HG03565 (cell line): ENCODE measurements at regions not wholly inside any gene's neighbourhood (a gene's known extent, or its start where the extent isn't known, plus 50 kb on each side); places are given as distances from the start of the nearest gene placed in this dataset.

Experiments used
- ATAC-seq: cut with Tn5 transposase; IDR thresholded peaks from one replicate; pipeline ENCODE4 v1.9.1; 2021; ENCODE audit warnings: mild to moderate bottlenecking, moderate library complexity; ENCODE audit not compliant: unreplicated experiment

- no peak for ATAC-seq
Measured at GRCh38 chr5:38101897-38102296, 156.5 kb upstream of the EGFLAM start.

DNA sequence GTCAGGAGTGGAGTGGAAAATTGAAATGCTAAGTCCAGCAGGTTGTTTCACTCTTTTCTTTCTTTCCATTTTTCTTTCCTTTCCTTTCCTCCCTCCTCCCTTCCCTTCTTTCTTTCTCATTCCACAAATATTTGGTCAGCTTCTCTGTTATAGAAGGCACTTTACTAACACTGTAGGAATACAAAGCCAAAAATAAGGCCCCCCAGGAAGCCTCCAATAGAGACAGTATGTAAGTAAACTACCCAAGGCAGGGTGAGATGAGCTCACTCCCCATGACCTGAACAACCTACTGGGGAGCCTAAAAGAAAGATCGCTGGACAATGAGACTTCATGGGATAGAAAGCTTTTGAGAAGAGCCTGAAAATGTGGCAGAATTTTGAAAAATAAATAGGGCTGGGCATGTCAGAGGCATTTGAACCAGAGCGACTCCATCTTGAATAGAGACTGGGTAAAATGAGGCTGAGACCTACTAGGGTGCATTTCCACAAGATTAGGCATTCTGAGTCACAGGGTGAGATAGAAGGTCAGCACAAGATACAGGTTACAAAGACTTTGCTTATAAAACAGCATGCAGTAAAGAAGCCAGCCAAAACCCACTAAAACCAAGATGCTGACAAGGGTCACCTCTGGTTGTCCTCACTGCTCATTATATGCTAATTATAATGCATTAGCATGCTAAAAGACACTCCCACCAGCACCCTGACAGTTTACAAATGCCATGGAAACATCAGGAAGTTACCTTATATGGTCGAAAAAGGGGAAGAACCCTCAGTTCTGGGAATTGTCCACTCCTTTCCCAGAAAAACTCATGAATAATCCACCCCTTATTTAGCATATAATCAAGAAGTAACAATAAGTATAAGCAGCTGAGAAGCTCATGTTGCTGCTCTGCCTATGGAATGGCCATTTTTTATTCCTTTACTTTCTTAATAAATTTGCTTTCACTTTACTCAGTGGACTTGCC is 158.9 kb upstream of the EGFLAM start:
- ATAC-seq: no peak

DNA sequence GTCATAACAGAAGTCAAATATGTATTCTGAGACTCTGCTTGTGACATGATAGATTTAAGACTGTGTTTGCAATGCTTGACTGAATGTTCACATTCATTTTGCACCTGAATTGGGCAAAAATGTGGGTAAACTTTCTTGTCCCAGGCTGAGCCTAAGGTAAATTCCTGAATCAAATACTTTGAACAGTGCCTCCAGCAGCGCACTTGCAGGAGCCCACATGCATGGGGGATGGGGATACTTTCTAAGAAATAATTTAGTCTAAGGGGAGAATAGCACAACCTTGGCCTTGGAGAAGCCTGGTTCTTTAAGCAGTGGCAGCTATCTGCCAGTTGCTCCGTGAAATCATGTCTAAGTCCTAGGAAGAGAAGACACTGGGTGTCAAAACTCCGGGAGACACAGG is 163.5 kb upstream of the EGFLAM start:
- no peak for ATAC-seq

- ATAC-seq: no peak
Measured at GRCh38 chr5:38093855-38094254, 164.5 kb upstream of the EGFLAM start.

DNA sequence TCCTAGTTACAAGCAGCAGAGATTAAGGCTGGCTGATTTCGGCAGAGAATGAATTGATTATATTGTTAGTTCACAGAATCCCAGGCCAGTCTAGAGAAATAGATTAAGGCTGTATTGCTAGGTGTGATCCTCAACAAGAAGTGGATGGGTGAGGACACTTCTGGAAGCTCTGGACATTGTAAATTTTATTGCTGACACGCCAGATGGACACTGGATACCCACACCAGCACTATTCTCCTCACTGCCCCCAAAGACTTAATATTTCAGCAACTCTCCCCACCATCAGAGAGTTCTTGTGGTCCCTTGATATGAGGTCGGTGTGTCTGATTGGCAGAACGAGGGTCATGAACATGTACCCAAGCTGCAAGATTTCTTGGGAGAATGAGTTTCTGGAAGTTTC is 171.6 kb upstream of the EGFLAM start:
- no peak for ATAC-seq

DNA sequence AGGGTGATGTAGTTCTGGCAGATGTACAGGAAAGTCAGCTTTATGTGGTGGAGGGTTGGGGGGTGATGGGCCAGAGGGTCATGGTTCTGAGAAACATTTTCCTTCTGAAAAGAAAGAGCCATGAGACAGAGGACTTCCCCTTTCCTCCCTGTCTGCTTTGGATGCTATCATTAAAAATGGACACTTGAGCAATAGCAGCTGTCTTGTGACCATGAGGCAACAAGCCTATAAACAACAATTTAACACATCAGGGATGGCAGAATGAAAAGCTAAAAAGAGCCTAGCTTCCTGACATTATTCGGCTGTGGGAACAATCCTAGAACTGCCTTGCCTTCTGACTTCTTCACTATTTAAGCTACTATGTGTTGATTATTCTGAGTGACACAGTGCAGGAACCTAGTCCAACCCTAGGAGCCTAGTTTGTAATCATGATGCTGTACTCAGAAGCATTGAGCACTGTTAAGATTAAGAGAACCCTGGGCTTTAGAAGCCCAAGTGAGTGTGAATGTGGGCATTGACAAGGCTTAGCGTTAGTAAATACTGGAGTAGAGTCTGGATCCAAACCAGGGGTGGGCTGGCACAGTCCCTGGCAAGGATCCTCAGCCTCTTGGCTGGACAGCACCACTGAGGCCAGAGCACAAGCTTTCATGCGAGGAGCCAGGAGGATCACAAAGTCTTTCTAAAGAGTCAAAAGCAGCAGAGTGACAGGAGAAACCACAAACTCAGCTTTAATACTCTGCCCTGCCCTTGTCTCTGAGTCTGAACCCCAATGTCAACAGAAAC is 178.5 kb upstream of the EGFLAM start:
- no peak for ATAC-seq

GRCh38 chr5:38078161-38078560 is 180.2 kb upstream of the EGFLAM start:
- ATAC-seq: no peak

DNA sequence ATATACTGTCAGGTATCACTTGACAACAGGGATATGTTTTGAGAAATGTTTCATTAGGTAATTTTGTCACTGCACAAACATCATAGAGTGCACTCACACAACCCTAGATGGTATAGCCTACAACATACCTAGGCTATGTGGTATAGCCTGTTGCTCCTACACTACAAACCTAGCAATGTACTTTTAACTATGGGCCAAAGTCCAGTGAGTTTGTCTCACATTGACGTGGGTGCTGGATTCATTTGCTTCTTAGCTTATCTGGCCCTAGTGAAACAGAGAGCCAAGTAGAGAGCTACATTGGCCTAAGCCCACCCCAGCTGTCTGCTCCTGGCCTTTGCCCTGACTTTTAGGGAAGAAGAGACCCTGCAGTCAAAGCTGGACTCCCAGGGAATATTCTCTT is 180.7 kb upstream of the EGFLAM start:
- no peak for ATAC-seq

DNA sequence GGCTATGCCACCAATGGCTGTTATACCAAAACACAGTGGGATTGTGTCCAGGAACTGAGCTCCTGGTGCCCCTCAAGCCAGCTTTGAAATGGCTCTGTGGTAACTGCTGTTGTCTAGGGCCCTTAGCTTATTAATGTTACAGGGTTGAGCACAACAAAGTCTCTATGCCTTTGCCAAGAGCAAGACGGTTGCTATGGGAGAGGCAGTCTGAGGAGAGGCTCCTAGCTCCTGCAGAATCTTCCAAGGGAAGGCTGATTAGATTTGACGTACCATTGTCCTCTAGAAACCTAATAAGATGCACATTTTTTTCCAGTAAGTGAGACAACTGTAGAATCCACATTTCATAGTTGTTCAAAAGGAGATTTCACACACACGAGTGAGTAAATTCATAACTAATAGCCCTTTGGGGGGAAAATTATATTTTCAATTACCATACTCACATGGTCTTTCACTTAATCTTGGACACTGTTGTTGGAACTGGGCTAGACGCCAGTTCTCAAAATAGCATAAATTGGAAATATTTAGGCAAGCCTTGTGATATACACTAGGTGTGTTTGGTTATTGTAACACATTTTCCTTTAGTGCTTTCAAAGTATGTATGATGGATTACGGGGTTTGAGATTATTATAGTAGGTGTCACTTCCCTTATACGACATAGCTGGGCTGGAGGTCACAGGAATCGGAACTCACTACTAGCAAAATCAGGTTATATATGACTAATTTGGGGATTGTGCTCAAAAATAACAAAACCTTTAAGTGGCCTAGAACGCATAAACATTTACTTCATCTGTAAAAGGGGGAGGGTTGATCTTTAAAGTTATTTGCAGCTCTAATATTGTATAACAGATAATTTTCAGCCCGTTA is 186.3 kb upstream of the EGFLAM start:
- ATAC-seq: no peak

DNA sequence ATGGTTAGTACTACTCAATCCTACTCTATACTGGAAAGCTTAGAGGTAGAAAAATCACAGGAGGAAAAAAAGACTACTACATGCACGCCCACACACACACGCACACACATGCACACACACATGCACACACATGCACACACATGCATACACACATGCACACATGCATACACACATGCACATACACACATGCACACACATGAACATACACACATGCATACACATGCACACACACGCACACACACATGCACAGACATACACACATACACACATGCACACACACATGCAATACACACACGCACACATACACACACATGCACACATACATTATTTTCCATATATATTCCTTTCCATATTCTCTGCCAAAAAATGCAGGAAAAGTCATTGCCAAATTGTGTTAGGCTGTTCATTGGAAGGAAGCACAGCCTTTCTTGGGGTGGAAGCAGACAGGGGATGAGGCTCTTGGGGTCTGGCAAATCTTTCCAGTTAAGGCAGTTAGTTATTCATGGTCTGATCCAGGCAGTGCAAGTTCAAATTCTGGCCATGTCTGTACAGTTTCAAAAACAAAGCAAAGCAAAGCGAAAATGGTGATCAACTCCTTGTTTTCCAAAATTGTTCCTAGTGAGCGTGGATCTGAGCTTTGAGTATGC is 187.9 kb upstream of the EGFLAM start:
- no peak for ATAC-seq

DNA sequence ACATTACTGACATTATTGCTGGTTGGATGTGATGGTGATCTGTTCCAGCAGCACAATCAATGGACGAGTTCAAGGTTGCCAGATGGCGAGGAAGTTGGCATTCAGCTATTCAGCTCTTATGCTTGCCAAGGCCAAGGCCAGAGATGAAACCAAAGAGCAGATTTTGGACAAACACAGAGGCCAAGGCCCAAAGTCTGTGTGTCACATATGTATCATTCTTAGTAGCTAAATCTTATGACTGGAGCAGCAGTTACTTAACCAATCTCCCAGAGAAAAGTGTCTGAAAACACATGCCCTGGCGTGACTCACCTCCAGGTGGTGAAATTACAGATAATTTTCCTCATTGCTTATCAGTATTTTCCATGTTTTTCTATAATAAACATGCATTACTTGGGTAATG is 189.0 kb upstream of the EGFLAM start:
- no peak for ATAC-seq

DNA sequence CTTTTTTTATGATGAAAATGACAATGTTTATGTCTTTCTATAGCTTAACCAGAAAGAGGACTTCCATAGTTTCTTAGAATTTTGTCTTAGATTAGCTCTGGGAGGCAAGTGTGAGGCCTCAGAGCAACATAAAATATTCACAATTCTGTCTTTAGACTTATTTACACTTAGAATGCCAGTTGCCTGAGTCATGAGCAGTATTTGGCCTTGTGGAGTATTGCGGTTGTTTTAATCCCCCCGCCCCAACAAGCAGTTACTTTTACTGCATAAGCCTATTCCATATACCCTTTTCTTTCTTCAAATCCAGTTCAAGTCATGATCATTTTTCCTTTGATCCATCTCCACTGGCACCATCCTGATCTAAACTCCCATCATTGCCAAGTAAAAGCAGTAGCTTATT is 198.0 kb upstream of the EGFLAM start:
- no peak for ATAC-seq

- ATAC-seq: no peak
Measured at GRCh38 chr5:38059876-38060275, 198.5 kb upstream of the EGFLAM start.

DNA sequence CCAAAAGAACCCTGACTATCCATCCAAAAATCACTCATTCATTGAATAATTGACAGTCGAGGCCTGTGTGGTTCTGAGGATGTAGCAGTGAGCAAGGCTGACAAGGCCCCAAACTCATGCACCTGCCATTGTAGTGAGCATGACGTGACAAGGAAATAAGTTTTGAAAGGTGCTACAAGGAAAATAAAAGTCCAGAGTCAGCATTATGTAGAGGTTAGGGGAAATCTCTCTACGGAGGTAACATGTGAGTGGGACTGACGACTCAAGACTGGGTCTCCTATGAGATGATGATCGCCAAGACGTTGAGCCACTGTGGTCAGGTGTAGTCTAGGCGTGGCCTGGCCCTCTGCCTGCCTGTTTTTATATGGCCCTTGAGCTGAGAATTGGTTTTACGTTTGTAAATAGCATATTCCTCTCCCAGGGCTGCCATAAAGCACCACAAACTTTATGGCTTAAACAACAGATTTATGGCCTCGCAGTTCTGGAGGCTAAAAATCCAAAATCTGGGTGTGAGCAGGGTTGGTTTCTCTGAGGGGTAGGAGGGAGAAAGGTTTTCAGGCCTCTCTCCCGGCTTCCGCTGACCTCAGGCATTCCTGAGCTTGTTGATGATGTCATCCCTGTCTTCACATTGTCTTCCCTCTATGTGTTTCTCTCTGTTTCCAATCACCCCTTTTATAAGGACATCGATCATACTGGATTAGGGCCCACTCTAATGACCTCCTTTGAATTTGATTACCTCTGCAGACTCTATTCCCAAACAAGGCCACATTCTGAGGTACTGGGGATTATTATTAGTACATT is 206.4 kb upstream of the EGFLAM start:
- ATAC-seq: no peak

DNA sequence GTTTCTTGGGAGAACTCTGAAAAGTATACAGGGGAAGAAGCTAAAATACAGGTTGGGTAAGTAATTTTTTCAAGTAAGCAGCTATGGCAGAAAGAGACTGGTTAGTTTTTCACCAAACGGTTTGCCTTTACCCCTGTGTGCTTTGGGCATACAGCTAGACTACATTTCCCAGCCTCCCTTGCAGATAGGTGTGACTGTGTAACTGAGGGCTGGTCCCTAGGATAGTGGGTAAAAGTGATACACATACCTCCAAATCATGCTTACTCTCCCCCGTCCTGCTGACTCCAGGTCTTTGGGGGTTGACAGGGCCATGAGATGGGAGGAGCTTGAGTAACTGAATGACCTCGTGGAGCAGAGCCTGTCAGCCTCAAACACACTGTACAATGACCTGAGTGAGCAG is 208.6 kb upstream of the GDNF start:
- ATAC-seq: no peak

- no peak for ATAC-seq
Measured at GRCh38 chr5:38046103-38046502, 206.3 kb upstream of the GDNF start.

DNA sequence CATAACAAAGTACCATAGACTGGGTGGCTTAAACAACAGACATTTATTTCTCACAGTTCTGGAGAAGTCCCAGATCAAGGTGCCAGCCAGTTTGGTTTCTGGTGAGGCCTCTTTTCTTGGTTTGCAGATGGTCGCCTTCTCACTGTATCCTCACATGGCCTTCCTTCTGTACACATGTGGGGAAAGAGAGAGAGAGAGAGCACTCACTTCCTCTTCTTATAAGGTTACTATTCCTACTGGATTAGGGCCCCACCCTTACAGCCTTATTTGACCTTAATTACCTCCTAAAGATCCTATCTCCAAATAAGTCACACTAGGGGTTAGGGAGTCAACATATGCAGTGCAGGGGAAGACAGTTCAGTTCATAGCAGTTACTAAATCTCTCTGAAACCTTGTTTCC is 205.6 kb upstream of the GDNF start:
- ATAC-seq: no peak

DNA sequence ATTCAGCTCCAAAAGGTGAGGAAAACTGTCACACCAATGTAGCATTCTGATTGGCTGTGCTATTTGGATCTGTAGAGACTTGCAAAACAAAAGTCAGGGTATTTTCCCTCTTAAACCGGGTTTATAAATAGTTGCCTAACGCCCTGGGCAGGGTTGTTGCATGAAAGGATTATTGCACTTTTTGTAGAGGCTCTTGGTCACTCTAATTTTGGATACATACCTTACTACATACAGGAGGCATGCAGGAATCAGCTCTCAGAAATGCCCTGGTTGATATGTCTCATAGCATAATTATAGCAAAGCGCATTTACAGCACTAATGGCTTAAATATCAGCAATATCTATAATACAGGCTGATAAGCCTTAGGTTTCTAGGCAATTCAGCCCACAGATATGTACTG is 200.0 kb upstream of the GDNF start:
- ATAC-seq: no peak

DNA sequence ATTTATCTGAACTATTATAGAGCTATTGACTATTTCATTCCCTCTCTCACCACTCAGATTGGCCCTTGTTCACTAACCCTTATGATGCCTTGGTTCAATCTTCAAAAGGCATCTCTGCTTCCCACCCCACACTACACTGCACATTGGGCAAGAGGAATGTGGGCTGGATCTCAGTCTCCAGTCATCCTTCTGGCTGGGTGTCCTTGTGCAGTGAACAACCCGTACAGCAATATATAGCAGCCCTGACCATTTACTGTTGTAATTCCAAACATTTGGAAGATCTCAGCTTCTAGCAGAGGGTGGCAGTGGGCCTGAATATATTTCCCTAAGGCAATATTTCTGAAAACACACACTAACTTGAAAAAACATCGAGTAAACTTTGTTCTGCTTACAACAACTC is 199.2 kb upstream of the GDNF start:
- no peak for ATAC-seq

DNA sequence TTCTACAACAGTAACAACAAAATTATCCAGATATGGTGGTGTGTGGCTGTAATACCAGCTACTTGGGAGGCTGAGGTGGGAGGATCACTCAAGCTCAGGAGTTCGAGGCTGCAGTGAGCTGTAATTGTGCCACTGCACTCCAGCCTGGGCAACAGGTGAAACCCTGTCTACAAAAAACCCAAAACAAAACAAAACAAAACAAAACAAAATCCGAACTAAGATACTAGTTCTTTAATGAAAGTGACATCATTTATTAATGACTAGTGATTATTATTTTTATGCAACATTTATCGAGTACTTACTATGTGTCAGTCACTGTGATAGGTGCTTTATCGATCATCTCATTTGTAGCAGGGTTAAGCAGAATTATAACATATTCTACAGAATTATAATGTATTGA is 196.9 kb upstream of the GDNF start:
- no peak for ATAC-seq
